Heart right ventricle (tissue), 16 donors: ENCODE measurements at regions not wholly inside any gene's neighbourhood (a gene's known extent, or its start where the extent isn't known, plus 50 kb on each side); places are given as distances from the start of the nearest gene placed in this dataset.

ENCODE experiments used
- ATAC-seq, 8 donors: fragments of 200-7000 bp; cut with Tn5 transposase; one replicate each; pipeline ENCODE4 v1.9.1; 2020; ENCODE audit warnings: mild to moderate bottlenecking in 8 of 8, moderate library complexity in 8 of 8, moderate number of reproducible peaks in 1 of 8
- DNase-seq, 2 donors: peaks; one replicate each; pipeline ENCODE4 v3.0.0-alpha.2; 2020
- H3K27ac ChIP-seq, 10 donors: fragments of 200-600 bp; sonication (generic) in 2 of 10; one replicate each; pipeline versions ENCODE4 v1.5.0 to v1.8.0; 2020 to 2022; ENCODE audit warnings: mild to moderate bottlenecking in 3 of 10
- H3K27me3 ChIP-seq, 7 donors: fragments of 200-600 bp; one replicate each; pipeline ENCODE4 v1.8.0; 2021 to 2022; ENCODE audit warnings: mild to moderate bottlenecking in 2 of 7
- H3K36me3 ChIP-seq, 9 donors: fragments of 200-600 bp; sonication (generic) in 1 of 9; one replicate each; pipeline versions ENCODE4 v1.5.0 to v1.8.0; 2020 to 2022; ENCODE audit warnings: mild to moderate bottlenecking in 2 of 9
- H3K4me1 ChIP-seq, 9 donors: fragments of 200-600 bp; sonication (generic) in 1 of 9; one replicate each; pipeline versions ENCODE4 v1.5.0 to v1.8.0; 2020 to 2022; ENCODE audit warnings: mild to moderate bottlenecking in 4 of 9
- H3K4me3 ChIP-seq, 10 donors: fragments of 200-600 bp; sonication (generic) in 2 of 10; one replicate each; pipeline versions ENCODE4 v1.5.0 to v1.8.0; 2020 to 2022; ENCODE audit warnings: mild to moderate bottlenecking in 7 of 10, moderate library complexity in 2 of 10
- H3K9me3 ChIP-seq, 11 donors: fragments of 200-600 bp in 10 of 11; sonication (generic) in 2 of 11; one replicate each; pipeline versions ENCODE4 v1.5.0 to v1.8.0; 2013 to 2022; ENCODE audit warnings: mild to moderate bottlenecking in 2 of 11, control low read depth in 1 of 11, moderate library complexity in 1 of 11
- CTCF ChIP-seq, 9 donors: fragments of 200-600 bp; sonication (generic) in 2 of 9; IDR thresholded peaks; one replicate each; pipeline versions ENCODE4 v1.5.0 to v1.8.0; 2021 to 2022; ENCODE audit warnings: antibody characterized with exemption in 9 of 9, mild to moderate bottlenecking in 5 of 9, moderate library complexity in 1 of 9
- WGBS, 2 donors: extraction: QIAGEN DNeasy Blood & Tissue Kit; methylation state at CpG; one replicate each; pipeline ENCODE4 v1.1.7; 2013; ENCODE audit warnings: inconsistent platforms in 1 of 2; 5-methylcytosine and 5-hydroxymethylcytosine counted together
- intact Hi-C, 10 donors: fragments of 100-400 bp; cut with DNase I; formaldehyde crosslinking; loops; one replicate each; pipeline versions ENCODE4 v1.11.1 to v1.14.2; 2022
- donor health status: Arrhythmogenic right ventricular cardiomyopathy.
- donor health status: ischemic (EF 13 %, LVEDD 7.1; RV severe dilation, severe dysfunction).
- donor health status: healthy with polysubstance abuse.
- donor health status: DM: no; HTN: yes; CAD: no.
- donor health status: DM: no; HTN: no; CAD: no.
- donor health status: ischemic (EF 25% LVEDD 6.9; RV normal size, moderate dysfunction).
- donor health status: ischemic (EF 25% LVEDD 5.7; RV mildly dilated, moderate dysfunction).
- donor health status: healthy.
- donor health status: DM: yes; HTN: yes; CAD: no.
- donor health status: Ischemic cardiomyopathy.
- donor health status: ischemic (EF 35%, LVEDD 5.7; RV mildly dilated, moderate dysfunction).
- donor health status: nonischemic (EF 11% LVEDD 7.7; RV severe dilation, severe dysfunction).
- donor health status: DM: yes; HTN: yes; CAD: no.
- donor health status: PGD.
- donor health status: ischemic (EF 29% LVEDD 5.4; RV normal size, mild dysfunction).
- donor health status: nonischemic (EF 23%, LVEDD 6.1; RV moderate dilation, normal function).

- H3K9me3 ChIP-seq = peaks cover 0 to 7% (median 0%) of the 10 kb centered on the region in 11 donors
- DNase-seq (no peak), ATAC-seq (no peak)
- no peak for TF ChIP-seq CTCF (IDR thresholded peaks at IDR 0.05)
- no peaks in the 10 kb centered on the region for H3K36me3 ChIP-seq
- 85 to 89% methylated on average over 3 of the region's 3 CpGs for WGBS, 2 donors
- H3K27ac ChIP-seq = no peak overlapping the region
- no peak overlapping the region for H3K4me3 ChIP-seq
- peaks cover 0 to 7% (median 0%) of the 10 kb centered on the region in 7 donors for H3K27me3 ChIP-seq
- intact Hi-C loops = no loop called here
- no peaks in the 10 kb centered on the region for H3K4me1 ChIP-seq
Observed at GRCh38 chr3:31297726-31298298, 234.9 kb upstream of the STT3B start.

GRCh38 chr3:31300456-31301443, 232.0 kb upstream of the STT3B start:
- intact Hi-C loops = no loop called here
- Histone ChIP-seq H3K4me1 (no peaks in the 10 kb centered on the region), H3K9me3 (peaks cover 0 to 7% (median 0%) of the 10 kb centered on the region in 11 donors), H3K4me3 (no peak overlapping the region), H3K27ac (no peak overlapping the region), H3K36me3 (no peaks in the 10 kb centered on the region), H3K27me3 (peaks cover 0 to under 1% (median 0%) of the 10 kb centered on the region in 7 donors)
- DNase-seq (no peak), ATAC-seq (no peak)
- TF ChIP-seq CTCF (IDR thresholded peaks at IDR 0.05) = no peak
- WGBS, 2 donors = 67 to 81% methylated on average over 2 of the region's 2 CpGs

- TF ChIP-seq CTCF (IDR thresholded peaks at IDR 0.05) = no peak
- H3K36me3 ChIP-seq = no peaks in the 10 kb centered on the region
- ATAC-seq (no peak), DNase-seq (no peak)
- 97 to 100% methylated on average over 1 of the region's 1 CpG for WGBS, 2 donors
- H3K9me3 ChIP-seq = peaks cover 0 to 7% (median 0%) of the 10 kb centered on the region in 11 donors
- H3K27ac ChIP-seq = no peak overlapping the region
- H3K4me3 ChIP-seq = no peak overlapping the region
- intact Hi-C loops = no loop called here
- no peaks in the 10 kb centered on the region for H3K27me3 ChIP-seq
- peaks cover 0 to 4% (median 0%) of the 10 kb centered on the region in 9 donors for H3K4me1 ChIP-seq
Observed at GRCh38 chr3:31302343-31302742, 230.4 kb upstream of the STT3B start.

- TF ChIP-seq CTCF (IDR thresholded peaks at IDR 0.05) = no peak
- 73 to 81% methylated on average over 2 of the region's 2 CpGs for WGBS, 2 donors
Observed at GRCh38 chr3:31305340-31305739, 227.4 kb upstream of the STT3B start.

More at GRCh38 chr3:31305340-31305739, 227.4 kb upstream of the STT3B start:
- H3K27me3 ChIP-seq = no peaks in the 10 kb centered on the region
- no peak overlapping the region for H3K4me3 ChIP-seq
- peaks cover 0 to 10% (median 0%) of the 10 kb centered on the region in 9 donors for H3K4me1 ChIP-seq
- intact Hi-C loops = no loop called here
- DNase-seq (no peak), ATAC-seq (no peak)
- H3K36me3 ChIP-seq = no peaks in the 10 kb centered on the region
- H3K27ac ChIP-seq = no peak overlapping the region
- H3K9me3 ChIP-seq = no peaks in the 10 kb centered on the region
